Smooth muscle cell (in vitro differentiated cells): ENCODE measurements at regions not wholly inside any gene's neighbourhood (a gene's known extent, or its start where the extent isn't known, plus 50 kb on each side); places are given as distances from the start of the nearest gene placed in this dataset.
"Not testable (repeated sequence)": the region's sequence is repeated elsewhere in the genome, so short reads cannot be mapped to it uniquely, and the experiment has no call there.

ENCODE experiments used
- DNase-seq: peaks from one replicate; lab custom pipeline; 2025; ENCODE audit not compliant: unreplicated experiment; lab: John Stamatoyannopoulos, UW
- H2AFZ ChIP-seq: fragments of 200-600 bp; sonication (generic); 2 replicates; pipeline ENCODE4 v1.6.0; 2016; ENCODE audit warnings: antibody characterized with exemption, low read depth, mild to moderate bottlenecking
- H3F3A ChIP-seq: fragments of 200-600 bp; sonication (generic); 2 replicates; pipeline ENCODE4 v1.6.0; 2017; ENCODE audit warnings: antibody characterized with exemption, low read depth
- H3K27ac ChIP-seq: fragments of 200-600 bp; sonication (generic); 2 replicates; pipeline ENCODE4 v1.5.1; 2016; ENCODE audit warnings: low read depth, mild to moderate bottlenecking
- H3K27me3 ChIP-seq: fragments of 200-600 bp; sonication (generic); 2 replicates; pipeline ENCODE4 v1.6.1; 2016; ENCODE audit warnings: low read depth, mild to moderate bottlenecking
- H3K36me3 ChIP-seq: fragments of 200-600 bp; sonication (generic); 2 replicates; pipeline ENCODE4 v1.5.1; 2016; ENCODE audit warnings: low read depth
- H3K4me1 ChIP-seq: fragments of 200-600 bp; sonication (generic); 2 replicates; pipeline ENCODE4 v1.5.1; 2016; ENCODE audit warnings: low read depth
- H3K4me2 ChIP-seq: fragments of 200-600 bp; sonication (generic); 2 replicates; pipeline ENCODE4 v1.6.0; 2016; ENCODE audit warnings: mild to moderate bottlenecking
- H3K4me3 ChIP-seq: fragments of 200-600 bp; sonication (generic); 2 replicates; pipeline ENCODE4 v1.5.1; 2016; ENCODE audit warnings: mild to moderate bottlenecking
- H3K79me2 ChIP-seq: fragments of 200-600 bp; sonication (generic); 2 replicates; pipeline ENCODE4 v1.6.0; 2016; ENCODE audit warnings: low read depth, mild to moderate bottlenecking
- H3K9ac ChIP-seq: fragments of 200-600 bp; sonication (generic); 2 replicates; pipeline ENCODE4 v1.6.0; 2016; ENCODE audit warnings: low read depth
- H3K9me3 ChIP-seq: fragments of 200-600 bp; sonication (generic); replicated peaks from 2 replicates; pipeline ENCODE4 v1.5.1; 2016; ENCODE audit warnings: low read depth
- H4K20me1 ChIP-seq: fragments of 200-600 bp; sonication (generic); 2 replicates; pipeline ENCODE4 v1.6.0; 2016; ENCODE audit warnings: low read depth
- WGBS: methylation state at CpG from one replicate; pipeline ENCODE4 v1.1.7; 2016; ENCODE audit warnings: low lambda C conversion rate; 5-methylcytosine and 5-hydroxymethylcytosine counted together
- TF ChIP-seq, protein P1 (sequence below): fragments of 200-600 bp; sonication (generic); IDR thresholded peaks from 2 replicates; pipeline ENCODE4 v1.5.1; 2017; ENCODE audit warnings: borderline replicate concordance, mild to moderate bottlenecking, antibody characterized with exemption; ENCODE audit not compliant: insufficient read depth, poor library complexity, severe bottlenecking

DNA sequence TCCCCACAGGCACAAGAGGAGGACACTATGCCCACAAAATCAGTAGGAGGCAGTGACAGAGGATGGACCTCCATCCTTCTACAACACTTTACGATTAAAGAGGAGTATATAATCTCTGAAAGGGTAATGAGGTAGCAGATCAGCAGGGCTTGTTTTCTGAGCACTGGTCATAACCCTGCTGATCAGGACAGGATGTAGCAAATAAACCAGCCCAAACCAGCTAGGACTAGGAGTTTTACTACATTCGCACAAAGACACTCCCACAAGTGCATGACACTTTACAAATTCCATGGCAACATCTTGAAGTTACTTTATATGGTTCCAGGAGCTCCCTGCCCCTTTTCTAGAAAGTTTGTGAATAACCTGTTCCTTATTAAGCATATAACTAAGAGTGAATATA lies 73.3 kb upstream of the CHD6 start:
- Histone ChIP-seq H3K4me1 (peaks cover 6% of the 10 kb centered on the region), H3K27me3 (no peaks in the 10 kb centered on the region), H3K9ac (no peak overlapping the region), H3K4me3 (no peak overlapping the region), H2AFZ (peak overlapping the region; percentile 100), H4K20me1 (no peaks in the 10 kb centered on the region), H3K36me3 (no peaks in the 10 kb centered on the region), H3K79me2 (no peaks in the 10 kb centered on the region), H3K9me3 (no peaks in the 10 kb centered on the region), H3K4me2 (no peak overlapping the region), H3F3A (no peaks in the 10 kb centered on the region), H3K27ac (no peak overlapping the region)
- WGBS = 95% methylated on average over 2 of the region's 2 CpGs
- TF ChIP-seq, protein P1, sequence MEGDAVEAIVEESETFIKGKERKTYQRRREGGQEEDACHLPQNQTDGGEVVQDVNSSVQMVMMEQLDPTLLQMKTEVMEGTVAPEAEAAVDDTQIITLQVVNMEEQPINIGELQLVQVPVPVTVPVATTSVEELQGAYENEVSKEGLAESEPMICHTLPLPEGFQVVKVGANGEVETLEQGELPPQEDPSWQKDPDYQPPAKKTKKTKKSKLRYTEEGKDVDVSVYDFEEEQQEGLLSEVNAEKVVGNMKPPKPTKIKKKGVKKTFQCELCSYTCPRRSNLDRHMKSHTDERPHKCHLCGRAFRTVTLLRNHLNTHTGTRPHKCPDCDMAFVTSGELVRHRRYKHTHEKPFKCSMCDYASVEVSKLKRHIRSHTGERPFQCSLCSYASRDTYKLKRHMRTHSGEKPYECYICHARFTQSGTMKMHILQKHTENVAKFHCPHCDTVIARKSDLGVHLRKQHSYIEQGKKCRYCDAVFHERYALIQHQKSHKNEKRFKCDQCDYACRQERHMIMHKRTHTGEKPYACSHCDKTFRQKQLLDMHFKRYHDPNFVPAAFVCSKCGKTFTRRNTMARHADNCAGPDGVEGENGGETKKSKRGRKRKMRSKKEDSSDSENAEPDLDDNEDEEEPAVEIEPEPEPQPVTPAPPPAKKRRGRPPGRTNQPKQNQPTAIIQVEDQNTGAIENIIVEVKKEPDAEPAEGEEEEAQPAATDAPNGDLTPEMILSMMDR = no peak
- DNase-seq = no peak

DNA sequence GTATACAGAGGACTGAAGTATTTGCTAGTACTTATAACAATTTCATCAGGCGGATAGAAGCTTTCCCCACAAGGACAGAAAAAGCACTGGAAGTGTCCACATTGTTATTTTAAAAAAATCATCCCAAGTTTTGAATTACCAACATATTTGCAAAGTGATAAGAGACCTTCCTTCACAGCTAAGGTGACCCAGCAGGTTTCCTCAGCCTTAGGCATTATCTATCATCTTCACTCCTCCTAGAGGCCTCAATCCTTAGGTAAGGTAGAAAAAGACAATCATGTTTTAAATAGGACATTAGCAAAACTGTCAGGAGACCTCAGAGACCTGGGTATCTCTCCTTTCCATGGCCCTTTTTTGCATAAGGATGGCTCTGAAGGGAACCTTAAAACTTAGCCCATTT lies 72.5 kb upstream of the CHD6 start:
- 96% methylated on average over 1 of the region's 1 CpG for WGBS
- H4K20me1 ChIP-seq = no peaks in the 10 kb centered on the region
- TF ChIP-seq, protein P1 = no peak
- no peak overlapping the region for H3K4me3 ChIP-seq
- no peaks in the 10 kb centered on the region for H3K79me2 ChIP-seq
- H3K4me1 ChIP-seq = peaks cover 6% of the 10 kb centered on the region
- no peak overlapping the region for H2AFZ ChIP-seq
- H3K27ac ChIP-seq = no peak overlapping the region
- H3F3A ChIP-seq = no peaks in the 10 kb centered on the region
- no peaks in the 10 kb centered on the region for H3K36me3 ChIP-seq
- no peak for DNase-seq
- H3K9me3 ChIP-seq = no peaks in the 10 kb centered on the region
- H3K9ac ChIP-seq = no peak overlapping the region
- no peaks in the 10 kb centered on the region for H3K27me3 ChIP-seq
- no peak overlapping the region for H3K4me2 ChIP-seq

DNA sequence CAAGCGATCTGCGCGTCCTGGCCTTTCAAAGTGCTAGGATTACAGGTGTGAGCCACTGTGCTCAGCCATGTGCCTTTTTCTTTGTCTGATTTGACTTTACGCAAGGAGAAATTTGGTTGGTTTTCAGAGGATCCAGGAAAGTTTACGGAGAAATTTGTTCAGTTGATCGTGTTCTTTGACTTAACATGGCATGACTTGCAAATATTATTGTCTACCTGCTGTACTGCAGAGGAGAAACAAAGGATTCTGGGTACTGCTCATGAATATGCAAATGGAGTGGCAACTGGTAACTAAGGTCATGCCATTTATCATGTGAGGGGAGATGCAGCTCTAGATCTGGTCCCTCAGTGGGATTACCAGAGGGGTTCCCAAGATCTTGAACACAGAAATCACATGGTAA lies 68.8 kb upstream of the CHD6 start:
- H2AFZ ChIP-seq = no peak overlapping the region
- no peaks in the 10 kb centered on the region for H3K4me1 ChIP-seq
- TF ChIP-seq, protein P1 = no peak
- H3K36me3 ChIP-seq = no peaks in the 10 kb centered on the region
- no peak overlapping the region for H3K9ac ChIP-seq
- WGBS = 94% methylated on average over 6 of the region's 6 CpGs
- H3K9me3 ChIP-seq = no peaks in the 10 kb centered on the region
- no peaks in the 10 kb centered on the region for H3K79me2 ChIP-seq
- no peaks in the 10 kb centered on the region for H4K20me1 ChIP-seq
- H3F3A ChIP-seq = no peaks in the 10 kb centered on the region
- no peak overlapping the region for H3K4me3 ChIP-seq
- no peak for DNase-seq
- H3K4me2 ChIP-seq = no peak overlapping the region
- H3K27me3 ChIP-seq = no peaks in the 10 kb centered on the region
- H3K27ac ChIP-seq = no peak overlapping the region

DNA sequence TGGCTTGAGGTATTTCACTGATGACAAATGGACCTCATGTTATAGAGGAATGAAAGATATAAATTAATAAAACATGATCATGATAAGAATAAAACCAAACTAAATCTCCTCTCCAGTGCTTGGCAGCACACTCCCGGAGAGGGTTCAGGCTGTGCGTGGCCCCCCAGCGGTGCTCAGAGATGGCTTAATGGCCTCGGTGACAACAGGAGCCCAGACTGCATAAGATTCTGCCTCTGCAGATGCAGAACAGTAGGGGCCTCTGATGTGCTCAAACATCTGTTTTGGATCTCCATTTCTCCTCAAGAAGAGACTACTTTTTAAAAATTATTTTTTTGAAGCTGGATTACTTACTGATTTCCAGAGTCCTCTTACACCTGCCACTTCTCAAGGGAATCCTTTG lies 67.0 kb upstream of the CHD6 start:
- H3K79me2 ChIP-seq, H3K4me2 ChIP-seq, H3K27me3 ChIP-seq, H3K4me3 ChIP-seq, DNase-seq, H3K27ac ChIP-seq, H3F3A ChIP-seq, H3K9me3 ChIP-seq, H3K4me1 ChIP-seq, H3K36me3 ChIP-seq, H3K9ac ChIP-seq, H4K20me1 ChIP-seq, H2AFZ ChIP-seq: not testable (repeated sequence)
- 81% methylated on average over 4 of the region's 4 CpGs for WGBS
